Vagina (tissue), 2 donors: ENCODE measurements at regions not wholly inside any gene's neighbourhood (a gene's known extent, or its start where the extent isn't known, plus 50 kb on each side); places are given as distances from the start of the nearest gene placed in this dataset.

ENCODE experiments used
- DNase-seq, 2 donors: peaks; one replicate each; pipeline ENCODE4 v3.0.0-alpha.2; 2017; ENCODE audit errors: extremely low spot score in 2 of 2
- H3K27ac ChIP-seq: fragments of 200-600 bp; sonication (generic); one replicate; pipeline ENCODE4 v1.5.1; 2019
- H3K27me3 ChIP-seq: fragments of 200-600 bp; sonication (generic); one replicate; pipeline ENCODE4 v1.5.1; 2019
- H3K36me3 ChIP-seq, 2 donors: fragments of 200-600 bp; sonication (generic); one replicate each; pipeline ENCODE4 v1.5.1; 2017 to 2019
- H3K4me1 ChIP-seq: fragments of 200-600 bp; sonication (generic); one replicate; pipeline ENCODE4 v1.5.1; 2019
- H3K4me3 ChIP-seq, 2 donors: fragments of 200-600 bp; sonication (generic); 1 replicate in 1 of 2; 2 replicates in 1 of 2; pipeline ENCODE4 v1.5.1; 2016 to 2019
- H3K9me3 ChIP-seq: fragments of 200-600 bp; sonication (generic); one replicate; pipeline ENCODE4 v1.5.1; 2019
- CTCF ChIP-seq, 3 experiments: fragments of 450-650 bp in 2 of 3; fragments of 200-600 bp in 1 of 3; sonication (generic) in 1 of 3; IDR thresholded peaks; one replicate each; pipeline ENCODE4 v1.5.1; 2017 to 2019; ENCODE audit warnings: antibody characterized with exemption in 3 of 3, mild to moderate bottlenecking in 2 of 3, moderate library complexity in 2 of 3
- POLR2A ChIP-seq, 2 donors: fragments of 450-650 bp; IDR thresholded peaks; one replicate each; pipeline ENCODE4 v1.6.1; 2017; ENCODE audit warnings: antibody characterized with exemption in 2 of 2, mild to moderate bottlenecking in 2 of 2, moderate library complexity in 2 of 2
- POLR2AphosphoS5 ChIP-seq, 2 donors: sonication (generic); formaldehyde crosslinking; IDR thresholded peaks; one replicate each; pipeline ENCODE4 v1.9.0; 2017; ENCODE audit warnings: antibody characterized with exemption in 2 of 2, mild to moderate bottlenecking in 2 of 2, low read depth in 1 of 2; ENCODE audit not compliant: insufficient read depth in 1 of 2
- intact Hi-C: fragments of 100-400 bp; cut with DNase I; formaldehyde crosslinking; loops from one replicate; pipeline ENCODE4 v1.15.1; 2023

DNA sequence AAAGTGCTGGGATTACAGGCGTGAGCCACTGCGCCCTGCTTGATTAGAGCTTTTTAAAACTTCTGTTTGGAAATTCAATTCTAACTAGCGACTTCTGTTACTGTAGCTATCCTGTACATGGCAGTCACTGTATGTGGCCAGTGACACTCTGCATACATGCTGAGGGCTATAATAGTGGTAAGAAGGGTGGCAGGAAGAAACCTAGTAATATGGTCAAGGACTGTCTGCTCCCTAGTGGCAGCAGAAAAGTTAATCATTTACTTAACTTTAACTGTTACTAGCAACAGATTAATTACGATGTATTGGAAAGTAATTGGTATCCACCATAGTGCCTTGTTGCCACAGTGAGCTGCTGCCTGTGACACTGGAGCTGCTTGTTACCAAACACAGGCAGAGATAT, 149.0 kb downstream of the KITLG start:
- H3K4me1 ChIP-seq = peaks cover 19% of the 10 kb centered on the region
- no peaks in the 10 kb centered on the region for H3K36me3 ChIP-seq
- no peaks in the 10 kb centered on the region for H3K9me3 ChIP-seq
- no peak overlapping the region for H3K27ac ChIP-seq
- TF ChIP-seq POLR2AphosphoS5 (IDR thresholded peaks at IDR 0.05; ENCODE audit: insufficient read depth in 1 of 2, low read depth in 1 of 2) (no peak), POLR2A (IDR thresholded peaks at IDR 0.05) (no peak), CTCF (IDR thresholded peaks at IDR 0.05) (no peak)
- no peak for DNase-seq
- intact Hi-C loops = no loop called here
- no peaks in the 10 kb centered on the region for H3K27me3 ChIP-seq
- no peak overlapping the region for H3K4me3 ChIP-seq

DNA sequence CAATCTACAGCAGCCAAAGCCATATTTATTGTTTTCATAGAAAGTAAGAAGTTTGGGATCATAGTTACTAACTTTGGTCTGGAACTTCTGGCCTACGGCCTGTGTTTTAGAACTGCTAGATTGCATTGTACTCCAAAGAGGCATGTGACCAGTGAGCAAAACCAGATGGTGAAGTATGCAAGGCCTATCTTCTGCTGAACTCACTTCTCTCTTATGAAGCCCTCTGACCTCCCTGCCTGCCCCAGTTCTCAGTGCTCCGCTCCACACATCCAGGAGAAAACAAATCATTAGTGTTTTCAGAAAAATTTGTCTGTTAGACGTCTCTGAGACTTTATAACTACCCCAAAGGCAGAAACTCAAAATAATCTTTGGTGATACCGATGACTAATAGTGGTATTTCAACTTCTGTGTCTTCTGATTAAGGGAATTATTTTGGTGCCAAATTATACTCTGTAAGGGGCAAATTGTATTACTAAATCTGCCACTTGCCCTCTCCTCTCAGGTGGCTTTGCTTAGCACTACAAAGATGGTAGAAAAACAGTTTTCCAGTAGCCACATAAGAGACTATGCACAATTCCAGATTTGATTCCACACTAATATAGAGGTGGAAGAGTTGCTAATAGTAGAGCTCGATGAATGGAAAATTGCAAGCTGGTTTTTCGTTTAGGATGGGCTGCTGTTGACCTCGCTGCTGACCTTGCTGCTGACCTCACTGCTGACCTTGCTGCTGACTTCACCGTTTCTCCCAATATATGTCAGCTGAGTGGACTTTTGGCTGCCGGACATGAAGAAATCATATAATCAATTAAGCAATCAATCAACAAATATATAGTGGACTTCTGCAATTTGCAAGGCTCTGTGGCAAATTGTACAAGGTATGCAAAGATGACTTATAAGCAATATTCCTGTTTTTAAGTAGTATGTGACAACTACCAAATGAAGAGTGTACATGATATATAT, 147.5 kb downstream of the KITLG start:
- no peaks in the 10 kb centered on the region for H3K27me3 ChIP-seq
- TF ChIP-seq POLR2AphosphoS5 (IDR thresholded peaks at IDR 0.05; ENCODE audit: insufficient read depth in 1 of 2, low read depth in 1 of 2) = no peak
- no peak for TF ChIP-seq CTCF (IDR thresholded peaks at IDR 0.05)
- no peak for TF ChIP-seq POLR2A (IDR thresholded peaks at IDR 0.05)
- H3K27ac ChIP-seq = peak overlapping the region; percentile 19
- H3K9me3 ChIP-seq = no peaks in the 10 kb centered on the region
- intact Hi-C loops = no loop called here
- no peak overlapping the region for H3K4me3 ChIP-seq
- peaks cover 19% of the 10 kb centered on the region for H3K4me1 ChIP-seq
- no peaks in the 10 kb centered on the region for H3K36me3 ChIP-seq
- no peak for DNase-seq

DNA sequence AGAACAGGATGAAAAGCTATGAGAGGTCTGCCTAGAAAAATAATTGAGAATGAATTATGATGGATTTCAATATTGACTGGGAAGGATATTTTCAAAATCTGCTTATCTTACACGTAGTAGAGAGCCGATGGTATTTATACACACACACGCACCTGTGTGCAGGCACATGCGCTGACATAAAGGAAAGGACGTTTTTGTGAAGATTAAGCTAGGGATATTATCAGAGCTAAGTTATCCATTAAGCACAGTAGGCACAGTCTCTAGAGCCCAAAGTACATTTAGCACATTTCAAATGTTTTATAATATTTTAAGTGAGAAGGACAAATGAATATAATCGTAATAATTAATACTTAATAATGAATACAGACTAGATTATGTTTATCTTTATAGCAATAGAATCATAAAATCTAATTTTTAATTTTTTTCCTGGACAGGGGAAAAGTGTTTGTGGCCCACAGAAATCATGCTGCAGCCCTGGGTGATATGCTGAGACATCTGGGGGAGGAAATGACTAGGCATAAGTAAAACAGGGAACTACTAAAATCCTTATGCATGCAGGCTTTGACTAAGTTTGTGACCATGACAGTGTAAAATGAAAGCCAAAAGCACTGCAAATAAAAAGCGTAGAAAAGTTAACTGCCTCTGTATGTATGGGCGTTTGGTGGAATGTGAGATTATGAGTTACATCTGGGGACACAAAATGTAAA, 146.1 kb downstream of the KITLG start:
- Histone ChIP-seq H3K4me3 (no peak overlapping the region), H3K27ac (no peak overlapping the region), H3K36me3 (no peaks in the 10 kb centered on the region), H3K4me1 (peaks cover 19% of the 10 kb centered on the region), H3K9me3 (no peaks in the 10 kb centered on the region), H3K27me3 (no peaks in the 10 kb centered on the region)
- DNase-seq = no peak
- intact Hi-C loops = no loop called here
- TF ChIP-seq POLR2A (IDR thresholded peaks at IDR 0.05) = no peak
- no peak for TF ChIP-seq CTCF (IDR thresholded peaks at IDR 0.05)
- TF ChIP-seq POLR2AphosphoS5 (IDR thresholded peaks at IDR 0.05; ENCODE audit: insufficient read depth in 1 of 2, low read depth in 1 of 2) = no peak

GRCh38 chr12:88435334-88436076, 144.8 kb downstream of the KITLG start:
- Histone ChIP-seq H3K27me3 (no peaks in the 10 kb centered on the region), H3K36me3 (no peaks in the 10 kb centered on the region), H3K27ac (no peak overlapping the region), H3K4me1 (peaks cover 19% of the 10 kb centered on the region), H3K4me3 (no peak overlapping the region), H3K9me3 (no peaks in the 10 kb centered on the region)
- no peak for DNase-seq
- intact Hi-C loops = no loop called here
- TF ChIP-seq CTCF (IDR thresholded peaks at IDR 0.05) = no peak
- no peak for TF ChIP-seq POLR2A (IDR thresholded peaks at IDR 0.05)
- TF ChIP-seq POLR2AphosphoS5 (IDR thresholded peaks at IDR 0.05; ENCODE audit: insufficient read depth in 1 of 2, low read depth in 1 of 2) = no peak
